ENCODE measurements at regions not wholly inside any gene's neighbourhood (a gene's known extent, or its start where the extent isn't known, plus 50 kb on each side); places are given as distances from the start of the nearest gene placed in this dataset.

DNA sequence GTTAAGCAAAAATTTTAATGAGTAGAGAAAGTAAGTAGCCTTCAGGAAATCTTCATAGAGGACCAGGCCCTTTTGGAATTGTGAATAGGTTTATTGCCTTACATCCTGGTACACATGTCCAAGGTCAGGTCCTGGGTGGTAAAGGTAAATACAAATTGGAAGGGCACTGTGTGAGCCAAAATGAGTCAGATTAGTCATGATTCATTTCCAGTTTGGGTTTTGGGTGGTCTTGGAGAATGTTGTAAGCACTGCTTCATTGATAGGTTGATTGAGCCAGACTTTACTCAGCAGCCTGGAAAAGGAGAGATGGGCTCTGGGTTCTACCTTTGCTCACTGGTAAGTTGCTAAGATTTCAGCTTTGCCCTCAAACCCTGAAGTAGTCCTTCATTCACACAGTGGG is 82.5 kb upstream of the ZNF169 start:
- Histone ChIP-seq H3K27ac (peak overlapping the region; percentile 15 to 21), H3K4me1 (ENCODE audit: control insufficient read depth in 1 of 2, low read depth in 2 of 2) (peaks cover 54 to 91% of the 10 kb centered on the region in 2 donors), H3K27me3 (replicated peaks; ENCODE audit: insufficient read depth) (no peaks in the 10 kb centered on the region), H3K36me3 (peaks cover 9% of the 10 kb centered on the region), H3K4me3 (no peak overlapping the region), H3K9me3 (no peaks in the 10 kb centered on the region)
- TF ChIP-seq CTCF (IDR thresholded peaks at IDR 0.05), result no peak
- ATAC-seq (ENCODE audit: insufficient number of reproducible peaks, low FRiP score, low read depth), result no peak
- no peak for DNase-seq (ENCODE audit: low spot score)

GRCh38 chr9:94178927-94179326 is 80.2 kb upstream of the ZNF169 start:
- Histone ChIP-seq H3K36me3 (peaks cover 9% of the 10 kb centered on the region), H3K4me1 (ENCODE audit: control insufficient read depth in 1 of 2, low read depth in 2 of 2) (peaks cover 45 to 85% of the 10 kb centered on the region in 2 donors), H3K4me3 (no peak overlapping the region), H3K9me3 (no peaks in the 10 kb centered on the region), H3K27ac (no peak overlapping the region), H3K27me3 (replicated peaks; ENCODE audit: insufficient read depth) (no peaks in the 10 kb centered on the region)
- TF ChIP-seq CTCF (IDR thresholded peaks at IDR 0.05), result no peak
- ATAC-seq (ENCODE audit: insufficient number of reproducible peaks, low FRiP score, low read depth) (no peak), DNase-seq (ENCODE audit: low spot score) (no peak)

DNA sequence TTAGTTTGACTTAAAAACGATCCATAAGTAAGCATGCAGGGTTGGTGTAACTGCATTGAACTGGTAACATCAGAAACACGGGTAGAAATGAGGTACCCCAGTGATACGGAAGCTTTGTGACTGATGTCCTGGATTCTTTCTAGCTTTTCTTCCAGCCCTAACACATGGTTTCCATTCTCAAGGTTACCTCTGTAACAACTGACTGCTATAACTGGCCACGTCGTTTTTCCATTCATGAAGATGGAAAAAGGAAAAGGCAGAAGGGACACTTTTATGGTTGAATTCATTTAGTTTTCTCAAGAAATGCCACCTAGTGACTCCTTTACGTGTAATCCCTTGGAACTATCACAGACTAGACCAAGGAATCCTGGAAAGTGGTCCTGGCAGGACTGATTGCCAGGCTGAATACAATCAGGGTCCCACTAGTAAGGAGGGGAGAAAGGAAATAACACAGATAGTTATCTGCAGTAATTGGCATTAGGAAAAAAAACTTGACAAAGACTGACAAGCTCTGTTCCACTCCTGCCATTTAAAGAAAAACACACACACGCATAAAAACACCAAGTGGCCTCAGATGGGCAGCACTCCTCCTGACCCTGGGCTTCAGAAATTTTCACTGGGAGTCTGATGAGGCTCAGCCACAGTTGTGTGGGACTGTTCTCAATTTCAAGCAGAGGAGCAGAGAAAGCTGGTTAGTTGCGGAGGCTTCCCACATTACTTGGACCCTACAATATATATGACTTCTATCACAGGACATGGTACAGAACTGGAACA is 77.5 kb upstream of the ZNF169 start:
- H3K27ac ChIP-seq, result peak overlapping the region; percentile 25 to 28
- H3K9me3 ChIP-seq, result no peaks in the 10 kb centered on the region
- peaks cover 18 to 58% of the 10 kb centered on the region in 2 donors for H3K4me1 ChIP-seq (ENCODE audit: control insufficient read depth in 1 of 2, low read depth in 2 of 2)
- DNase-seq (ENCODE audit: low spot score), result no peak
- no peak overlapping the region for H3K4me3 ChIP-seq
- TF ChIP-seq CTCF (IDR thresholded peaks at IDR 0.05), result no peak
- H3K27me3 ChIP-seq (replicated peaks; ENCODE audit: insufficient read depth), result no peaks in the 10 kb centered on the region
- no peak for ATAC-seq (ENCODE audit: insufficient number of reproducible peaks, low FRiP score, low read depth)
- peaks cover 7% of the 10 kb centered on the region for H3K36me3 ChIP-seq

GRCh38 chr9:94182532-94182931 is 76.6 kb upstream of the ZNF169 start:
- TF ChIP-seq CTCF (IDR thresholded peaks at IDR 0.05), result no peak
- Histone ChIP-seq H3K4me3 (no peak overlapping the region), H3K27me3 (replicated peaks; ENCODE audit: insufficient read depth) (no peaks in the 10 kb centered on the region), H3K36me3 (peaks cover 2% of the 10 kb centered on the region), H3K4me1 (ENCODE audit: control insufficient read depth in 1 of 2, low read depth in 2 of 2) (peaks cover 17 to 51% of the 10 kb centered on the region in 2 donors), H3K27ac (no peak overlapping the region), H3K9me3 (no peaks in the 10 kb centered on the region)
- no peak for ATAC-seq (ENCODE audit: insufficient number of reproducible peaks, low FRiP score, low read depth)
- DNase-seq (ENCODE audit: low spot score), result no peak

GRCh38 chr9:94183240-94183999 is 75.7 kb upstream of the ZNF169 start:
- peaks cover 2% of the 10 kb centered on the region for H3K36me3 ChIP-seq
- no peak for DNase-seq (ENCODE audit: low spot score)
- ATAC-seq (ENCODE audit: insufficient number of reproducible peaks, low FRiP score, low read depth), result no peak
- peaks cover 17 to 46% of the 10 kb centered on the region in 2 donors for H3K4me1 ChIP-seq (ENCODE audit: control insufficient read depth in 1 of 2, low read depth in 2 of 2)
- H3K4me3 ChIP-seq, result no peak overlapping the region
- H3K27ac ChIP-seq, result no peak overlapping the region
- no peaks in the 10 kb centered on the region for H3K27me3 ChIP-seq (replicated peaks; ENCODE audit: insufficient read depth)
- no peak for TF ChIP-seq CTCF (IDR thresholded peaks at IDR 0.05)
- H3K9me3 ChIP-seq, result peaks cover 5% of the 10 kb centered on the region

Measured in thoracic aorta (tissue), 2 donors.